ENCODE measurements at regions not wholly inside any gene's neighbourhood (a gene's known extent, or its start where the extent isn't known, plus 50 kb on each side); places are given as distances from the start of the nearest gene placed in this dataset.

GRCh38 chr11:123302751-123303195 is 107.7 kb upstream of the CLMP start:
- DNase-seq (ENCODE audit: low read depth): no peak

DNA sequence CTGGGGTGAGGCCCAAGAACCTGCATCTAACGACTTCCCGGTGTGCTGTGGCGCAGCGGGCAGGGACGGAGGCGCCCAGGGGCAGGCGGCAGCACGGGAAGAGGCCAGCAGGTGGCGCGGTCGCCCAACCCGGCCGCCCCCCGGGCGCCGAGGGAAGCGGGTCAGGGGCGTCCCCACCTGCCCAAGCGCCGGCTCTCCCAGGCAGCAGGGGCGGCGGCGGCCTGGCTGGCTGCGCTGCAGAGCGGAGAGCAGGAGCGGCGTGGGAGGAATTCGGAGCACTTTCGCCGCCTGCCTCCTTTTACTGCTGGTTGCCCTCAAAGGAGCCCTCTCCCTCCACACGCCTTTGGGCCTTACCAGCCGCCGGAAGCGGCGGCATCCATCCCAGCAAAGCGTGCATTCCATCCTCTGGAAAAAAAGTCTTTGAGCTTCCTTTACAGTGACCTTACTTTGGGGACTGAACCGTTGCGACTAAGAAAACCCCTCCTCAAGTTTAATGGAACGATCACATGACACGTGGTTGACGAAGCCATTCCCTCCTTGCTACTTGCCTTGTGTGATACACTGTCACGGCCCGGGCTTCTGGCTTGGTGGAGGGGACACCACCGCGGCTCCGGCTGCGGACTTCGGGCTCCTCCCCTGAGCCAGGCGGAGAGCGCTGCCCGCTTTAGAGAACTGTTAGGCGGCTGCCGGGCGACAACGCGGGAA is 106.8 kb upstream of the CLMP start:
- peak; percentile 50 for DNase-seq (ENCODE audit: low read depth)

- no peak for DNase-seq (ENCODE audit: low read depth)
These were observed 106.1 kb upstream of the CLMP start for GRCh38 chr11:123301013-123301591.

DNA sequence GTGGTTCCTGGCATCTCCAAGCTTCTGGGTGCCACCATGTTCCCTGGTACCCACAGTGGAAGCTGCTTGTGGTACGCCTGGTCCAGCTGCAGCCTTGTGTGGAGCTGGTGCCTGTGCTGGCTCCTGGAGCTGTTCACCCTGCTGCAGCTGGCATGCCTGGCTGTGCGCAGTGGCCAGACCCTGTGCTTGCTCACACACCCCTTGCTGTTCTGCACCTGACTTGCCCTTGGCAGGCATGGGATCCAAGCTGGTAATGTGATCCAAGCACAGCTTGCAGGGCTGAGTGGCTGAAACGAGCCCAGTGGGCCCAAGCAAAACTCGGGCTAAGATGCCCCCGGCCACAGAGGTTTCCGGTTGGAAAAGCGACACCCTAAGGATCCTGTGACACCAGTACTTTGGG is 104.7 kb upstream of the CLMP start:
- no peak for DNase-seq (ENCODE audit: low read depth)

DNA sequence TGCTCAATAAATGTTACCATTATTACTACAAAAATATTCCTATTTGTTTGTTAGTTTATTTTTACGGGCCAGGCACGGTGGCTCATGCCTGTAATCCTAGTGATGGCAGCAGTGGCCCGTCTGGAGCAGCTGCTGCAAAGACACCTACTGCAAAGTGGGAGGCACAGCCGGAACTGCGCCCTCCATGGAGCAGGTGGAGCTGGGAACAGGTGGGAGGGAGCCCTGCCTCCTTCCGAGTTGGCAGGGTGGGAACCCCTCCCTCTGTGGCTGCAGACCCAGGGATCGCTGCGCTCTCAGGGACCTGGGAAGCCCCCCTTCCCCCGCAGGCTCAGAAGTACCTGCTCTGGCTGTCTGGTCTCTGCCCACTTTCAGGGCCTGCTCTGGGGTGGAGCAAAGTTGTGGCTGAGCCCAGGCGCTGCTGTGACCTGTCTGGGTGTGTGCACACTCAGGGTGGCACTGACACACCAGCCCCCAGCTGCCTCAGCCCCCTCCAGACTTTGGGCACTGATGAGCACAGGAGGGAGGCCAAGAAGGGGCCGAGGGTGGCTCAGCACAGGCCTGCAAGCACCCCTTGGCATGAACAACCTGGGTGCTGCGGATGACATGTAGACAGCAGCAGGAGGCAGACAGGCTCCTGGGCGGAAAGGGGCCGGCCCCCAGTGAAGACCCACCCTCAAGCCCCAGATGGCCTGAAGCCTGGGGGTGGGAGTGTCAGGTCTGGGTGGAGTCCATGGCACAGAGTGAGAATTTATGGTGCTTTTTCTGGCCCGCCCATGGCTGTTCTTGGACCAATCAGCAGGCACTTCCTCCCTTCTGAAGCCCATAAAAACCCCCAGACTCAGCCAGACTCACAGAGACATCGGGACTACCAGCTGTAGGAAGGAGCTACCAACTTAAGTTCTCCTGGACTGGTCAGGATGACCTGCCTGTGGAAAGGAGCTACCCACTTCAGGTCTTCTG is 103.7 kb upstream of the CLMP start:
- DNase-seq (ENCODE audit: low read depth): no peak

- no peak for DNase-seq (ENCODE audit: low read depth)
These were observed 97.6 kb upstream of the CLMP start for GRCh38 chr11:123292647-123293046.

GRCh38 chr11:123291201-123291869 is 96.3 kb upstream of the CLMP start:
- DNase-seq (ENCODE audit: low read depth): no peak

GRCh38 chr11:123286761-123287160 is 91.7 kb upstream of the CLMP start:
- no peak for DNase-seq (ENCODE audit: low read depth)

DNA sequence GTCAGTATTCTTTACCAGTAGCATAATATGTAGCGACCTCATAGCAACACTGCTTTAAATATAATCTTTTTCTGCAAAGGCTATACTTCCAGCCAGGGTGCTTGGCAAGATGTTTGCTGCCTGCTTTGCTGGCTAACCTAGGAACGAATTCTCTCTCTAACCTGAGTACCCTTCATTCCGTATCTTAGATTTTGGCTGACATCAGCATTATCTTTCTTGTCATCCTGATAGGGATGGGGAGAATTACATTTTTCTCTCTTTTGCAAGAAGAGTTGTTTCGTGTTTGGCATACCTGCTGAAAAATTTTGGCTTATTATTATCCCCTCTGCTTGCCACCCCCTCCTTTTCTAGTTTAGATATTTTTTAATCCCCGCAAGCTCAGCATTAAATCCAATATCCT is 91.2 kb upstream of the CLMP start:
- DNase-seq (ENCODE audit: low read depth): no peak

GRCh38 chr11:123284454-123284853 is 89.4 kb upstream of the CLMP start:
- DNase-seq (ENCODE audit: low read depth): no peak

DNA sequence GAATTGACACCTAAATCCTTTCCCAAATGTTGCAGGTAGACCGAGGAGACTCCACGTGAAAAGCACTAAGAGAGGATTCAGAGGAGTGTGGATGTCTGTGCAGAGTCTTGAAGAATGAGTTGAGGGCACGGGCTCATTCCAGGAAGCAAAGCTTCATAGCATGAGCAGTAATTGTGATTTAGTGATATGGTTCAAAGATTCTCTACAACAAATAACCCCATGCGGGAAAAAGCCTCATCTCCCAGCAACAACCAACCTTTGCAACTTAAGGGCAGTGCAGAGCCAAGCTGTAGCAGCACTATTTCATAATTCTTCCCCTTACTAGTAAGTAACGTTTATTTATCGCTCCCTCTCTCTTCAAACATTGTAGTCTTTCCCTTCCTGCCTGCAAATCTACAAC is 87.5 kb upstream of the CLMP start:
- DNase-seq (ENCODE audit: low read depth): no peak

DNA sequence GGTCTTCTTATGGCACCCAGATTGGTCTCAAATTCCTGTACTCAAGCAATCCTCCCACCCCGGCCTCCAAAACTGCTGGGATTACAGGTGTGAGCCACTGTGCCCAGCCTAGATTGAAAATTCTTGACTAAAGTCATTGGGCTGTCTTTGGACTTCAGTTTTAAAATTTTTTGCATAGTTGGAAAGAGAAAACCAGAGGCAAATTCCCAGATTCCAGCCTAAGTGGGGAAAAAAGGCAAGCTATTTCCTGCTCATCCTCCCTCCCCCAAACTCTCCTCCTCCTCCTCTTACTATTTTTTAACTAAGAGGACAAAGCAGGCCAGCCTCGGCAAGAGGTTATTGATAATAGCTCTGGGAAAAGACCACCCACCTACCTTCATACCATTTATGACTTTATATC is 78.6 kb upstream of the CLMP start:
- no peak for DNase-seq (ENCODE audit: low read depth)

DNA sequence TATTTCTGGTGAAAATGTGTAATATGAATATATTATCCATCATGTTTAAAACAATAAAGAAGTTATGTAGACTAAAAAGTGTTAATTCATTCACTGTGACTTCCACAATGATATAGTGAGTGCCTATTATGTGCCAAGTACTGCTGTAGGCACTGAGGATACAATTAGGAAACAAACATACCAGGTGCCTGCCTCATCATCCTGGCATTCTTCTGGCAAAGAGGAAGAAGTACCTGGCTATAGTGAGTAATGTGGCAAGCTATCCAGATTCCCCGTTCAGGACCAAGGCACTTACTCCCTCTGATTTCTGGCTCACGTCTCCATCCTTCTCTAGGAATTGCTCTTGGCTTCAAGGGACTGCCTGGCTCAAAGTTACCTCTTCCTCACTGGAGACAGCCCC is 77.5 kb upstream of the CLMP start:
- no peak for DNase-seq (ENCODE audit: low read depth)

DNA sequence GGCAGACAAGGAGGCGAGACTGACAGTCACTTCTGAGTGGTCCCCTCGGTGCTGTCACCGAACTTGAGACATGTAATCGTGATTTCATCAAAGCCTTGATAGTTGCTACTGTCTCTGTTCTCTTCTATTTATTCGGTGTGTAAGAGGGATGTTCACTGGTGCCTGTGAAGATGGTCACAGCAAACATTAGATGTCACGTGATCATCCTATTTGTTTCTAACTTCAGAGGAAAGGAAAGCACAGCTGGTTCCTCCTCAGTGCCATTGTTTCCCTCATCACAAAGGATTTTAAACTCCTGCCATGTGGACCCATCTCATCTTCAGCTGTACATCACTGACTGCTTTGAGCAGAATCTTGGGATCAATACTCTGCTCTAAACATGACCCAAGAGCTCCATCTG is 73.1 kb upstream of the CLMP start:
- DNase-seq (ENCODE audit: low read depth): no peak

GRCh38 chr11:123265951-123266350 is 70.9 kb upstream of the CLMP start:
- DNase-seq (ENCODE audit: low read depth): no peak

DNA sequence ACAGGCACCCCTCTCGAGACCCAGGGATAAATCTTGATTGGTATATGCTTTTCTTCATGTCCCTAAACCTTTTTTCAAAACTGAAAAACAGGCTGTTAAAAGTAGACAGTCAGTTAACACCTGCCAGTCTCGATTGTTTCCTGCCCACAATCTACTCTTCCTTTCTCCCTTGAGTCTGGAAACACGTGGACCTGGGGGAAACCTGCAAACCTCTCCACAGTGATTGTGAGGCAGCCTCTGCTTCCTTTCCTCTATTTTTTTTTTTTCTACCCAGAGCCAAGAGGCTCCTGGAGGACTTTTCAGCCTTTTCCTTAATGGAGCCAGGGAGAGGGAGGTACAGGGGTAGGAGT is 69.4 kb upstream of the CLMP start:
- DNase-seq (ENCODE audit: low read depth): no peak

DNA sequence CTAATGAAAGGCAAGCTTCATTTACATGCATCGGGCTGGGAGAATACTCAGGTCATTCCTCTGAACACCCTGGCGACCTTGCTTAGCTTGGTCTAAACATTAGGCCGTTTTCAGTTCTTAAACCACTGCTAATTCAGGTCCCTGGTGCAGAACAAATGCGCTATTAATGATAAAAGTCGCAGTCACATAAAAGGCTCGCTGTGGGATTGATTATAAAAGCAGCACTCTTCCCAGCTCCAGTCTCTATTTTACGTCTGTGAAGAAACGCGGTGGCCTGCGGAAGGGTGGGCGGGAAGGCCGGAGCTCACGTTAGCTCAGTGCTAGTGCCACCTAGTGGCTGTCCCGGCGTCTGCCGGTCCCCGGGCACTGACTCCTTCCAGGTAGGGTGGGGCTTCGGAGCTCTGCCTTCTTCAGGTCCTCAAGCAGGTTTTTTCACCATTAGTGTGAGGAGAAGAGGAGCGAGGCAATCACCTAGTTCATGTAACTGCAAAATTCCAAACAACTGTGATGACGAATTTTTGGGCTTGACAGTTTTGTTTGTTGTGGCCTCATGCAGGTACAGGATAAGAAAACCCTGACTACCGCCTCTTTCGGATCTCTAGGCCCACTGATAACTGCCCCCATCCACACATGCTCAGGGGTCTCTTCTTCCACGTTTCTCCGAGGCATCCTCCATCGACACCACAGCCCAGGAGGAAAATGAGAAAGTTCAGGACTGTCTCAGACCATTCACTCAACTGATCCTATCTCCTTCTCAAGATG is 66.5 kb upstream of the CLMP start:
- peak; percentile 25 for DNase-seq (ENCODE audit: low read depth)

- DNase-seq (ENCODE audit: low read depth): no peak
These were observed 65.6 kb upstream of the CLMP start for GRCh38 chr11:123260511-123261211.

DNA sequence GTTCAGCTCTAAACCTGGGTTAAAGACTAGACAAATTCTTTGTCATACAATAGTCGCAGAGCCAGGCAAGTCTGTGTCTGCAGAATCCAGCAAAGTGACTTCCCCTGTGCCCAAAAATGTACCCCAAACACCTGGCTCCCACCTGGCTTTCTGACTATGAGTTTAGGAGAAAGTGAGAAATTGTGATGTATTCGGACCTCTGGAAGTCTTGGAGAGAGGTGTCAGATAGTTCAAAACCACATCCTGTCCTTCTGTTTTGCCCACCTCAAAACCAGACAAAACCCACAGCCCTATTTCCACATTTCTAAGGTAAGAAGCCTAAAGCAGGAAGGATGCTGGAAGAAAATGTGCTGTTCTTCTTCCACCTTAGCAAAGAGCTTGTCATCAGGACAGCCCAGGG is 63.8 kb upstream of the CLMP start:
- no peak for DNase-seq (ENCODE audit: low read depth)

DNA sequence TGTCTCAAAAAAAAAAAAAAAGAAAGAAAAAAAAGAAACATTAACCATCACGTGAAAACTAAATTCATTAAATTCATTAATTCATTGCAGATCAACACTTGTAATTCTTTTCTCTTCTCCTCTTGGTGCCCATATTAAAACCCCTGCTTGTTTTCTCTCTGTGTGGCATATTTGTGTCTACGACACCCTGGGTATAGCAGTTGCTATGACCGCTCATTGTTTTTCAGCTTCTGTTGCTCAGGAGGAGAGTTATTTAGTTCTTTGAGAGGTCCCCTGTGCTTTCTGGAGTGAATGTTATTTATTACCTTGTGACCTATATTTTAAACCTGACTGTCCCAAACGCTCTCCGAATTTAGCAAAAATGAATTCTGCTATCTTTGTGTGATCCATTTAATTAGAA is 62.3 kb upstream of the CLMP start:
- DNase-seq (ENCODE audit: low read depth): no peak

- DNase-seq (ENCODE audit: low read depth): no peak
These were observed 60.9 kb upstream of the CLMP start for GRCh38 chr11:123255909-123256308.

All from stimulated activated CD8-positive, alpha-beta memory T cell treated with anti-CD3 and anti-CD28 coated beads, Interleukin-12 subunit alpha, Interleukin-12 subunit beta, amount 100 ng/mL, for 4 hours (primary cell).